Upper lobe of right lung (tissue), 1 donor: ENCODE measurements at regions not wholly inside any gene's neighbourhood (a gene's known extent, or its start where the extent isn't known, plus 50 kb on each side); places are given as distances from the start of the nearest gene placed in this dataset.

ENCODE experiments used
- ATAC-seq: fragments of 200-7000 bp; cut with Tn5 transposase; one replicate; pipeline ENCODE4 v1.9.1; 2020; ENCODE audit warnings: mild to moderate bottlenecking, moderate library complexity
- DNase-seq: peaks from one replicate; pipeline ENCODE4 v3.0.0-alpha.2; 2020
- H3K27ac ChIP-seq: fragments of 200-600 bp; one replicate; pipeline ENCODE4 v1.8.0; 2022
- H3K27me3 ChIP-seq: fragments of 200-600 bp; one replicate; pipeline ENCODE4 v1.8.0; 2022; ENCODE audit warnings: mild to moderate bottlenecking
- H3K36me3 ChIP-seq: fragments of 200-600 bp; one replicate; pipeline ENCODE4 v1.8.0; 2022
- H3K4me1 ChIP-seq: fragments of 200-600 bp; one replicate; pipeline ENCODE4 v1.8.0; 2022
- H3K4me3 ChIP-seq: fragments of 200-600 bp; one replicate; pipeline ENCODE4 v1.8.0; 2022; ENCODE audit warnings: mild to moderate bottlenecking
- H3K9me3 ChIP-seq: fragments of 200-600 bp; one replicate; pipeline ENCODE4 v1.8.0; 2022
- intact Hi-C: fragments of 100-400 bp; cut with DNase I; formaldehyde crosslinking; loops from one replicate; pipeline ENCODE4 v1.11.0; 2022
- TF ChIP-seq, protein P1 (sequence below): fragments of 200-600 bp; IDR thresholded peaks from one replicate; pipeline ENCODE4 v1.8.0; 2022; ENCODE audit warnings: antibody characterized with exemption
- donor health status: DM: no; HTN: yes; CAD: no; lungs with severe emphysema.

DNA sequence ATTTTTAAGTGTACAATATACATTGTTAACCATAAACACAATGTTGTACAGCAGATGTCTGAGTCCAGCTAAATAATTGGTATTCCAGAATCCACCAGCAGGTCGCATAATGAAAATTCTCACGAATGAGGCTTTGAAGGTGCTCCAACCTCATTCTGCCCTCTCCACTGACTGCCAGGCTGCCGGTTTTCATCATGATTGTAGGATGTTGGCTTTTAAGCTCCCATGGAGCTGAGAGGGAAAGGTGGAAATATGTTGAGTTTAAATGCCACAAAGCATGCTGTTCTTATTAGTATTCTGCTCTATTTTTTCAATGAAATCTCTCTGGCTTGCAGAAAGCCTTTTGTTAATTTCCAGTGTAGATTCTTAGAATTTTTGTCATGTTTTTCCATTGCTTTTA, 337.2 kb upstream of the DDI1 start:
- Histone ChIP-seq H3K27ac (no peak overlapping the region), H3K9me3 (no peaks in the 10 kb centered on the region), H3K36me3 (no peaks in the 10 kb centered on the region), H3K4me1 (peaks cover 5% of the 10 kb centered on the region), H3K27me3 (no peaks in the 10 kb centered on the region), H3K4me3 (no peak overlapping the region)
- TF ChIP-seq, protein P1, sequence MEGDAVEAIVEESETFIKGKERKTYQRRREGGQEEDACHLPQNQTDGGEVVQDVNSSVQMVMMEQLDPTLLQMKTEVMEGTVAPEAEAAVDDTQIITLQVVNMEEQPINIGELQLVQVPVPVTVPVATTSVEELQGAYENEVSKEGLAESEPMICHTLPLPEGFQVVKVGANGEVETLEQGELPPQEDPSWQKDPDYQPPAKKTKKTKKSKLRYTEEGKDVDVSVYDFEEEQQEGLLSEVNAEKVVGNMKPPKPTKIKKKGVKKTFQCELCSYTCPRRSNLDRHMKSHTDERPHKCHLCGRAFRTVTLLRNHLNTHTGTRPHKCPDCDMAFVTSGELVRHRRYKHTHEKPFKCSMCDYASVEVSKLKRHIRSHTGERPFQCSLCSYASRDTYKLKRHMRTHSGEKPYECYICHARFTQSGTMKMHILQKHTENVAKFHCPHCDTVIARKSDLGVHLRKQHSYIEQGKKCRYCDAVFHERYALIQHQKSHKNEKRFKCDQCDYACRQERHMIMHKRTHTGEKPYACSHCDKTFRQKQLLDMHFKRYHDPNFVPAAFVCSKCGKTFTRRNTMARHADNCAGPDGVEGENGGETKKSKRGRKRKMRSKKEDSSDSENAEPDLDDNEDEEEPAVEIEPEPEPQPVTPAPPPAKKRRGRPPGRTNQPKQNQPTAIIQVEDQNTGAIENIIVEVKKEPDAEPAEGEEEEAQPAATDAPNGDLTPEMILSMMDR, result no peak
- ATAC-seq, result no peak
- intact Hi-C loops, result no loop called here
- no peak for DNase-seq

DNA sequence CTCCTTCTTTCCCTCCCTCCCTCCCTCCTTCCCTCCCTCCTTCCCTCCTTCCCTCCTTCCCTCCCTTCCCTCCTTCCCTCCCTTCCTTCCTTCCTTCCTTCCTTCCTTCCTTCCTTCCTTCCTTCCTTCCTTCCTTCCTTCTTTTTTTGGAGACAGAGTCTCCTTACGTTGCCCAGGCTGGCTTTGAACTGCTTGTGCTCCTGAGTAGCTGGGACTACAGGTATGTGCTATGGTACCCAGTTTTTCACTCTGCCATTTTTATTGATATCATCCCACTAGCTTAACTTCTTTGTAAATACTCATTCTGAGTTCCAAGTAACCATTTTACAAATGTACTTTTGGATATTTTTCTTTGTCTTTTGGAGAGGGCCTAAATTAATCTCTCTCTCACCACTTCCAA, 336.8 kb upstream of the DDI1 start:
- Histone ChIP-seq H3K27ac (no peak overlapping the region), H3K9me3 (no peaks in the 10 kb centered on the region), H3K36me3 (no peaks in the 10 kb centered on the region), H3K4me3 (no peak overlapping the region), H3K4me1 (peaks cover 5% of the 10 kb centered on the region), H3K27me3 (no peaks in the 10 kb centered on the region)
- TF ChIP-seq, protein P1, result no peak
- DNase-seq (no peak), ATAC-seq (no peak)
- intact Hi-C loops, result no loop called here

DNA sequence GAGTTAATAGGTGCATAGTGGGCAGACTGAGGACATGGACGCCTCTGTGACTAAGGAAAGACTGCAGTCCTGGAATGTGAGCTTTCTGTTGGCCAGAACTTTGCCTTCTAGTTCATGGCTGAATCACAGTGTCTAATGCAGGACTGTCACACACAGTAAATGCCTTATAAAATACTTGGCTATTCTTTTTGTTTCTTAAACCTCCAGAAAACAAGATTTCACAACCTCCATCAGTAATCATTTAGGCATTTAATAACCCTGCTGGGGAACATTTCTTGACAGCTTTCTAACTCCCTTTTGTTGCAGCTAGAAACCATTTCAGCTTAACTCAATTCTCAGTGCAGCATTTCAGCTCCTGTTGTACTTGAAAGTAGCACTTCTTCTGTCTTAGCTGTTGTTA, 335.8 kb upstream of the DDI1 start:
- ATAC-seq (no peak), DNase-seq (no peak)

DNA sequence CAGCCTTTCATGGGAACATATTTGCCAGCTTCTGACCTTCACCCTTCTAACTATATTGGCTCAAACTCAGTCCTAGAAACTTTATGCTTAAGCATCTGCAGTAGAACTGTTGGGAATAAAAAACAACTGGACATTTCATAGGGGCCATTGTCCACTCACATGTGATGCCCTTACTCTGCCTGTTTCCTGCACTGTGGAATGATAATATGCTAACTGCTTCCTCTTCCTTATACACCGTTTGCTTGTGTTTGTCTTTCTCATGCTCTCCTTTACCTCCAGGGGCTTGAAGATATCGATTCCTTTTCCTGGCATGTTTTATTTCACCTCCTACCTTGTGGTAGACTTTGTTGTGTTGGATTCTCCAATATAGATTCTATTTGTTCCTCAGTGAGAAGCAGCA, 333.0 kb upstream of the DDI1 start:
- intact Hi-C loops, result no loop called here
- TF ChIP-seq, protein P1, result no peak
- H3K27me3 ChIP-seq, result no peaks in the 10 kb centered on the region
- H3K27ac ChIP-seq, result no peak overlapping the region
- peaks cover 5% of the 10 kb centered on the region for H3K4me1 ChIP-seq
- DNase-seq (no peak), ATAC-seq (no peak)
- H3K4me3 ChIP-seq, result no peak overlapping the region
- no peaks in the 10 kb centered on the region for H3K9me3 ChIP-seq
- no peaks in the 10 kb centered on the region for H3K36me3 ChIP-seq

More for the DNA sequence above, 335.8 kb upstream of the DDI1 start:
- H3K27ac ChIP-seq, result no peak overlapping the region
- intact Hi-C loops, result no loop called here
- H3K9me3 ChIP-seq, result no peaks in the 10 kb centered on the region
- no peak overlapping the region for H3K4me3 ChIP-seq
- peaks cover 5% of the 10 kb centered on the region for H3K4me1 ChIP-seq
- H3K36me3 ChIP-seq, result no peaks in the 10 kb centered on the region
- no peaks in the 10 kb centered on the region for H3K27me3 ChIP-seq
- TF ChIP-seq, protein P1, result no peak

DNA sequence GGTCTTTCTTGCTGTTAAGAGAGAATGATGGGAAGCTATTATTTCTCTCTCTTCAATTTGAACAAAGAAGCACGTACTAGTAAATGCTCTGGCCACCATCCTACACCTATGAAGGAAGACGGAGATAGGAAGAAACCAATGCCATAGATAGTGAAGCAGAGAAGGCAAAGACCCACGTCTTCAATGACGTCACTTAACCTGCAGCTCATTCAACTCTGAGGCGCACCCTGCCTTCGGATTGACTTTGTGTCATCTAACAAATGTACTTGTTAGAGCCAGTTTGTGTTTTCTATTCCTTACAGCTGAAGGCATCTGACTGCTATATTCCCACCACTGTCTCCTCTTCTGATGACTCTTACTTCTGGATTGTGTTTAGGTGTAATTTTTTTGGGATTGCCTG, 332.5 kb upstream of the DDI1 start:
- DNase-seq (no peak), ATAC-seq (no peak)
- no peaks in the 10 kb centered on the region for H3K36me3 ChIP-seq
- peaks cover 5% of the 10 kb centered on the region for H3K4me1 ChIP-seq
- H3K4me3 ChIP-seq, result no peak overlapping the region
- TF ChIP-seq, protein P1, result no peak
- no peaks in the 10 kb centered on the region for H3K27me3 ChIP-seq
- no peak overlapping the region for H3K27ac ChIP-seq
- H3K9me3 ChIP-seq, result no peaks in the 10 kb centered on the region
- intact Hi-C loops, result no loop called here

DNA sequence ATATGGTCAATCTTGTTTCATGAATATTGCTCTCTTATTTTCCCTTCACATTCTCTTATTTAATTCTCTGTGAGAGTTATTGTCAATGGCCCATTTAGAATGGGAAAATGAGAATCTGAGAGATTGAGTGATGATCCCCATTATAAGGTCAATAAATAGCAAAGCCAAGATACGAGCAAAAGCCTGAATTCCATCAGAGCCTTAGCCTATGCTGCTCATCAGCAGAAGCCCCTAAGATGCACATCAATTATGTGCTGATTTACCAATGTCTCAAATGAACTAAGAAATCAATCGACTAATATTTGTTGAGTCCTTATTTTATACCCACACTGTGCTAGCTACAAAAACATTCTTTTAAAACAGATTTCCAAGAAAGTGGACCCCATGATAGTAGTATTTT, 330.8 kb upstream of the DDI1 start:
- Histone ChIP-seq H3K27ac (no peak overlapping the region), H3K36me3 (no peaks in the 10 kb centered on the region), H3K4me1 (peaks cover 5% of the 10 kb centered on the region), H3K9me3 (no peaks in the 10 kb centered on the region), H3K27me3 (no peaks in the 10 kb centered on the region), H3K4me3 (no peak overlapping the region)
- intact Hi-C loops, result no loop called here
- TF ChIP-seq, protein P1, result no peak
- DNase-seq (no peak), ATAC-seq (no peak)
